ENCODE measurements at regions not wholly inside any gene's neighbourhood (a gene's known extent, or its start where the extent isn't known, plus 50 kb on each side); places are given as distances from the start of the nearest gene placed in this dataset.
"Not testable (repeated sequence)": the region's sequence is repeated elsewhere in the genome, so short reads cannot be mapped to it uniquely, and the experiment has no call there.

GRCh38 chr15:25170113-25170731 is 215.4 kb downstream of the SNRPN start:
- no peak for DNase-seq (ENCODE audit: low spot score)

- DNase-seq (ENCODE audit: low spot score): no peak
Observed at GRCh38 chr15:25170781-25171110, 216.0 kb downstream of the SNRPN start.

- DNase-seq (ENCODE audit: low spot score): no peak
Observed at GRCh38 chr15:25171111-25171811, 216.5 kb downstream of the SNRPN start.

GRCh38 chr15:25171856-25172687 is 217.3 kb downstream of the SNRPN start:
- no peak for DNase-seq (ENCODE audit: low spot score)

- DNase-seq (ENCODE audit: low spot score): no peak
Observed at GRCh38 chr15:25172691-25173090, 217.9 kb downstream of the SNRPN start.

GRCh38 chr15:25173241-25174028 is 218.6 kb downstream of the SNRPN start:
- DNase-seq (ENCODE audit: low spot score): no peak

- DNase-seq (ENCODE audit: low spot score): not testable (repeated sequence)
Observed at GRCh38 chr15:25174149-25174548, 219.4 kb downstream of the SNRPN start.

- DNase-seq (ENCODE audit: low spot score): no peak
Observed at GRCh38 chr15:25175033-25175788, 220.4 kb downstream of the SNRPN start.

- no peak for DNase-seq (ENCODE audit: low spot score)
Observed at GRCh38 chr15:25175789-25176615, 221.2 kb downstream of the SNRPN start.

- DNase-seq (ENCODE audit: low spot score): no peak
Observed at GRCh38 chr15:25176616-25176923, 221.8 kb downstream of the SNRPN start.

GRCh38 chr15:25176991-25177954 is 222.5 kb downstream of the SNRPN start:
- no peak for DNase-seq (ENCODE audit: low spot score)

GRCh38 chr15:25177955-25178801 is 223.4 kb downstream of the SNRPN start:
- no peak for DNase-seq (ENCODE audit: low spot score)

- no peak for DNase-seq (ENCODE audit: low spot score)
Observed at GRCh38 chr15:25178835-25179672, 224.3 kb downstream of the SNRPN start.

- DNase-seq (ENCODE audit: low spot score): no peak
Observed at GRCh38 chr15:25179673-25180511, 225.1 kb downstream of the SNRPN start.

GRCh38 chr15:25180606-25181292 is 226.0 kb downstream of the SNRPN start:
- no peak for DNase-seq (ENCODE audit: low spot score)

Measured in globus pallidus (tissue), 1 donor.